H1 (cell line): ENCODE measurements at regions not wholly inside any gene's neighbourhood (a gene's known extent, or its start where the extent isn't known, plus 50 kb on each side); places are given as distances from the start of the nearest gene placed in this dataset.

Source experiments
- CHD7 ChIP-seq: fragments of 300-600 bp; sonication (generic); IDR thresholded peaks from 2 replicates; pipeline ENCODE4 v1.7.1; 2012; ENCODE audit warnings: low read length, moderate library complexity, mild to moderate bottlenecking, inconsistent platforms; ENCODE audit not compliant: insufficient replicate concordance
- EP300 ChIP-seq, 2 experiments: IDR thresholded peaks; 1 replicate in 1 of 2; 2 replicates in 1 of 2; pipeline ENCODE4 v1.6.1; 2011 to 2012; ENCODE audit warnings: low read depth in 2 of 2, low read length in 2 of 2, mild to moderate bottlenecking in 2 of 2, borderline replicate concordance in 1 of 2, inconsistent platforms in 1 of 2, moderate library complexity in 1 of 2

DNA sequence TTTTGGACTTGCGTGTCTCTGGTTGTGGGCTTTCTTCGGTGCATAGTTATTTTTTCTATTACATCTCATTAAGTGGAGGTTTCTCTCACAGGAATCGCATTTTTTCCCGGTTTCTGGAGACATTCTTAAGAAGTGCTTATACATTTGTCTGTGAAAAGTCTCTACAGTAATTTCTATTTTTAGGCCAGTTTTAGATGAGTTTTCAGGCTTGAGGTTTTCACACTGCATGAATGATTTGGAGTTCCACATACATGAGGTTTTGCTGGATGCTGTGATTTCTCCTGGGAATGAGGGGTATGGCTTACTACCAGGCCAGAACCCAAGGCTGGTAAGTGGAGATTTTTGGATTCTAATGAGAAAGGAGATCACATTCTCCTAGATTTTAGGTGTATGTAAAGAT is 422.6 kb upstream of the SLIT2 start (continued):
- TF ChIP-seq CHD7 (no peak), EP300 (IDR thresholded peaks at IDR 0.05; ENCODE audit: borderline replicate concordance in 1 of 2, low read depth in 2 of 2, low read length in 2 of 2) (no peak)
